ENCODE measurements at regions not wholly inside any gene's neighbourhood (a gene's known extent, or its start where the extent isn't known, plus 50 kb on each side); places are given as distances from the start of the nearest gene placed in this dataset.

DNA sequence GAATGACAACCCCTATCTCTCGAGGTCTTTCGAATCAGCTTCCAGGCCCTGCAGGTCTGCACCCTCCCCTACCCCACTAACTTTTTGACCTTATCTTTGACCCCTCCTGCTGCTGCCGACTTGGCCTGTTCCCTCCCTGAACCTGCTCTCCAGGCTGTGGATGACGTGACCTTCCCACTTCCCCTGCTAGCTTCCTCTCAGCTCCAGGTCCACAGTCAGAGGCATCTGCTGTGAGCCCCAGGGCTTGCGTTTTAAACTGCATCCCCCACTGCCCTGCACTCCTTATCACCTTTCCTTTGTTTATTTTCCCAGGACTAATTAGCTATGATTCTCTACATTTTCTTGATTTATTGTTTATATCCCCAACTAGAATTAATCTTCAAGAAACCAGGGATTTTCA lies 71.2 kb upstream of the ALKAL2 start:
- TF ChIP-seq, protein P1, sequence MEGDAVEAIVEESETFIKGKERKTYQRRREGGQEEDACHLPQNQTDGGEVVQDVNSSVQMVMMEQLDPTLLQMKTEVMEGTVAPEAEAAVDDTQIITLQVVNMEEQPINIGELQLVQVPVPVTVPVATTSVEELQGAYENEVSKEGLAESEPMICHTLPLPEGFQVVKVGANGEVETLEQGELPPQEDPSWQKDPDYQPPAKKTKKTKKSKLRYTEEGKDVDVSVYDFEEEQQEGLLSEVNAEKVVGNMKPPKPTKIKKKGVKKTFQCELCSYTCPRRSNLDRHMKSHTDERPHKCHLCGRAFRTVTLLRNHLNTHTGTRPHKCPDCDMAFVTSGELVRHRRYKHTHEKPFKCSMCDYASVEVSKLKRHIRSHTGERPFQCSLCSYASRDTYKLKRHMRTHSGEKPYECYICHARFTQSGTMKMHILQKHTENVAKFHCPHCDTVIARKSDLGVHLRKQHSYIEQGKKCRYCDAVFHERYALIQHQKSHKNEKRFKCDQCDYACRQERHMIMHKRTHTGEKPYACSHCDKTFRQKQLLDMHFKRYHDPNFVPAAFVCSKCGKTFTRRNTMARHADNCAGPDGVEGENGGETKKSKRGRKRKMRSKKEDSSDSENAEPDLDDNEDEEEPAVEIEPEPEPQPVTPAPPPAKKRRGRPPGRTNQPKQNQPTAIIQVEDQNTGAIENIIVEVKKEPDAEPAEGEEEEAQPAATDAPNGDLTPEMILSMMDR (IDR thresholded peaks at IDR 0.05): no peak
- no peak for TF ChIP-seq EZH2 (IDR thresholded peaks at IDR 0.05)
- TF ChIP-seq EZH2phosphoT487 (IDR thresholded peaks at IDR 0.05): no peak
